Left colon (tissue), 2 donors: ENCODE measurements at regions not wholly inside any gene's neighbourhood (a gene's known extent, or its start where the extent isn't known, plus 50 kb on each side); places are given as distances from the start of the nearest gene placed in this dataset.
"Not testable (repeated sequence)": the region's sequence is repeated elsewhere in the genome, so short reads cannot be mapped to it uniquely, and the experiment has no call there.

Experiments
- ATAC-seq: fragments of 200-7000 bp; cut with Tn5 transposase; one replicate; pipeline ENCODE4 v1.9.1; 2020; ENCODE audit warnings: mild to moderate bottlenecking, moderate library complexity
- DNase-seq, 2 donors: peaks; one replicate each; pipeline ENCODE4 v3.0.0-alpha.2; 2020
- intact Hi-C, 2 donors: fragments of 100-400 bp; cut with DNase I in 1 of 2; cut with micrococcal nuclease in 1 of 2; formaldehyde crosslinking; loops; one replicate each; pipeline versions ENCODE4 v1.11.2 to v1.14.0; 2022; cut with DNase I, micrococcal nuclease
- donor health status: DM: no; HTN: no; CAD: no.
- donor health status: DM: yes; HTN: yes; CAD: no.

DNA sequence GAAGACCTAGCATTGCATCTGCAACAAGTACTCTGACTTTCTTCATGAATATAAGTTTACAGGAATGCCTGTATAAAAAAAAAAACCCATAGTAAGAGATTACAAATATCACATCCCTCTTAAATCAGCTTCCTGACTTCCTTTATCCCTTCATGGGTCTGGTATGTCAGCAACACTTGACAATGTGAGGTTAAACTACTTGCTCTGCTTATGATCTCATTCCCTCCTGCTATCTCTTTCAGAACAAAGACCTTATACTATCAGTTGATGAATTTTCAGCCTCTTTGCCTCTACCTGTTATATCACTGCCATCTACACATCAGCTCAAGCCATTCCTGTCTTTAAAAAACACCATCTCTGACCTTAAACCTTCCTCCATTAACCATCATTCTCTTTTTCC lies 130.9 kb upstream of the SAMSN1 start:
- ATAC-seq = no peak
- intact Hi-C loops = no loop called here
- DNase-seq = no peak

DNA sequence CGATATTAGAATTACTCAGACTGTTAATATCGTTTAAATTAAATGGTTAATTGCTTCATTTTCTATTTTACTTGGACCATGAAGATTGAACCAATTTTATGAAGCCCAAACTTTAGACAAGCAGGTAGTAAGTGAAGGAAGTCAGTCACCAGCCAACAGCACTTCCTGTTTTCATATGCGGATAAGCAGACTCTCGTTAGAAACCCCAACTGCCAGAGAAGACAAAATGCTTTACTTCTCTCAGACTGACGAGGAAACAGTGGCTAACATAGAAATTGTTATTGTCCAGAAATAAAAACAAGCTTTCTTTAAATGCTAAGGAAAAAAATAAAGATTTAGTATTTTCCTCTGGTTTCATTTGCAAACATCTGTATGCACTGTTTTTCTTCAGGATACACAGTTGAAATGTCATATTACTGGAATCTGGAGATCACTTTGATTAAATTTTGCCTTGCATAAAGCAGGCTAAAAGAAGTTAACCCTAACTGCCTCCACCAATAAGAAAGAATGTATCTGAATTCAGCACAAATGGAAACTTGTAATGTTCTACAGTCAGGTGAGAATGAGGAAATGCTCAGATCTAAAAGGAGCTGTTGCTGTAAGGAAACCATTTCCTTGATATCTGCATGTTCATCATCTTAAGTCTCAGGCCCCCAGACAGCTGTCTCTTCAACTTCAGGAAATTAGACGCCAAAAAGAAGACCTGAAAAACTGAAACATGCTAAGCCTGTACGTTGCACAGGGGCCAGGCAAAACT lies 129.8 kb upstream of the SAMSN1 start:
- intact Hi-C loops = no loop called here
- DNase-seq (no peak), ATAC-seq (peak; percentile 21)

DNA sequence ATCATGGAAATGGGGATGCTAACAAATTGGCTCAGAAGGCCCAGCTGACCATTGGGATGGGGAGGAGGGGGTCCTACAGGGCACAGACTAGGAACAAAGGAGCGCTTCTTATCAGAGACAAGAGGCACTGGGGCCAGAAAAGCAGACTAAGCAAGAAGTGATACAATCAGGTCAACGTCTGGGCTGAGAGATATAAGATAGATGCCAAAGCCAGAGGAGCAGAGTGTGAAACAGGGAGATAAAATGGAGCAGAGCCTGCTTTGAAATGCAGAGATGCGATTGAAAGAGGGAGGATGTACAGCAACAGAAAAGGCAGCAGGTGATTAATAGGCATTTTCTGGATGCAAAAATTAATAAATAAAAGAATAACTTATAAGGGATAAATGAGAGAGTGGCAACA lies 127.5 kb upstream of the SAMSN1 start:
- DNase-seq (no peak), ATAC-seq (no peak)
- intact Hi-C loops = no loop called here

DNA sequence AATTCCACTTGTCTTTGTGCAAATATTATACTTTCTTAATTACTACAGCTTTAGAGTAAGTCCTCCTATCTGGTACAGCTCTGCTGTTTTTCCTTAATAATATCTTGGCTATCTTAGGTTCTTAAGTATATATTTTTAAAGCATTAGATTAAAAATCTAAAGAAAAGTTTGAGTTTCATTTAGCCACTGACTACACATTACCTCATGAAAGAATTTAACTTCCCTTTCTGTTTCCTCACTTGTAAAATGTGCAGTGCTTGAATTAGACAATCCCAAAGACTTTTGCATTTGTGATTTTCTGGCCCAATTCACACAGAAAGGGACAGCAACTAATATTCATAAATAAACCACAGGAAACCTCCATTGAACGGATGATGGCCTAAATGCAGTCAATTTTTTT lies 126.4 kb upstream of the SAMSN1 start:
- ATAC-seq (no peak), DNase-seq (no peak)
- intact Hi-C loops = no loop called here

DNA sequence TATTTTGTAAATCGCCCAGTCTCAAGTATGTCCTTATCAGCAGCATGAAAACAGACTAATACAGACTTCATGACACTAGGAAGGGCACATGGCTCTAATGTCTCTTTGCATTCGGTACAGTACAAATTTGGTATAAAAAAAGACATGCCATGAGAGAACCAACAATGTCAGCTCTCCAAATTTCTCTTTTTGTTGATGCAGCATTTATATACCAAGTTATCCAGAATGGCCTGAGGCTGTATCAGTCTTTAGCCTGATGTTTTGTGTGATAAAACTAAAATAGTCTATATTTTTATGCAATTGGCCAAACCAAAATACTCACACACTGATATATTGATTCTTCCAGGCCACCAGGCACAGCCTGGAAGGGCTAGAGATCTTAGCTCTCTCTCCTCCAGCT lies 124.3 kb upstream of the SAMSN1 start:
- DNase-seq (no peak), ATAC-seq (no peak)
- intact Hi-C loops = no loop called here

DNA sequence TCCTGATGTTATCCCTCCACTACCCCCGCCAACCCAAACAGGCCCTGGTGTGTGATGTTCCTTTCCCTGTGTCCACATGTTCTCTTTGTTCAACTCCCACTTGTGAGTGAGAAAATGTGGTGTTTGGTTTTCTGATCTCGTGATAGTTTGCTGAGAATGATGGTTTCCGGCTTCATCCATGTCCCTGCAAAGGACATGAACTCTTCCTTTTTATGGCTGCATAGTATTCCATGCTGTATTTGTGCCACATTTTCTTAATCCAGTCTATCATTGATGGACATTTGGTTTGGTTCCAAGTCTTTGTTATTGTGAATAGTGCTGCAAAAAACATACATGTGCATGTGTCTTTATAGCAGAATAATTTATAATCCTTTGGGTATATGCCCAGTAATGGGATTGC lies 123.0 kb upstream of the SAMSN1 start:
- ATAC-seq, intact Hi-C loops: not testable (repeated sequence)

DNA sequence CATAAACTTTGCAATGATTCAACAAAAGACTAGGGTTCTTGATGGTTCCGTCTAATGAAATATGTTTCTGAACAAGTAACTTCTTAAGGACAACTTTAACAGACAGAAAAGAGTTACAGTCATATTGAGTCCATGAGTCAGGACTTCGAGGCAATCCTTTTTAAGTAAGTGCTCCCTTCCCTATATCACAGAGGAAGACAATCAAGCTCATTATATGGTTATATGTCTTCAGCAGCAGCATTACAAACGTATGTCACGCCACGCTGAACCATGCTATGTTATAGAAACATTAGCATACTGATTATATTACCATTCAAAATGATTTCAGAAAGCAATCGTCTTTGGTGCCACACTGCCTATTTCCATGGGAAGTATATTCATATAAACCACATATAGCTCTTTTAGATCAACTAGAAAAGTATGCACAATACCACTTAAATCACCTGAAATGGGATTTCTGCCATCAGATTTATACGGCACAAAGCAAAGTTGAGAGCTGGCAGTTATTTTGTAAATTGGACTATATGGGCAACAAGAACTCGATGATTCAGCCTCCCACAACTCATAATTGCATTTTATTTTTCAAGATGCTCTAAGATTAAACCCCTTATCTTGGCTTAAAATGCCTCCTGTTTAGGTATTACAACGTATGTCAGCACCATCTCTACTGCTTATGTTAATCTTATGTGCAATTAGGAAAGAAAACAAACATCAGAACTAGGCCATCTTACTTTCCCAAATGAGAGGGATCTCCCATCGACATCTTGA lies 111.3 kb upstream of the SAMSN1 start:
- intact Hi-C loops = no loop called here
- ATAC-seq (no peak), DNase-seq (no peak)

More for the DNA sequence above, 123.0 kb upstream of the SAMSN1 start:
- not testable (repeated sequence) for DNase-seq

DNA sequence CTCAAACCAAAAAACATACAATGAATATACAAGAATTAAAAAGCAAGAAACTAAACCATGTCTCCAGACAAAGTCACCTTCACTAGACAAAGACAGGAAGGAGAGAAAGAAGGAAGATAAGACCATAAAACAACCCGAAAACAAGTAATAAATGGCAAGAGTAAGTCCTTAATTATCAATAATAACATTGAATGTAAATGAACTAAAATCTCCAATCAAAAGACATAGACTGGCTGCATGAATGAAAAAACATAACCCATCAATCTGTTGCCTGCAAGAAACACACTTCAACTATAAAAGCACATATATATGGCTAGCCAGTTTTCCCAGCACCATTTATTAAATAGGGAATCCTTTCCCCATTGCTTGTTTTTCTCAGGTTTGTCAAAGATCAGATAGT lies 100.8 kb upstream of the SAMSN1 start:
- intact Hi-C loops = no loop called here
- no peak for DNase-seq
- ATAC-seq = no peak

DNA sequence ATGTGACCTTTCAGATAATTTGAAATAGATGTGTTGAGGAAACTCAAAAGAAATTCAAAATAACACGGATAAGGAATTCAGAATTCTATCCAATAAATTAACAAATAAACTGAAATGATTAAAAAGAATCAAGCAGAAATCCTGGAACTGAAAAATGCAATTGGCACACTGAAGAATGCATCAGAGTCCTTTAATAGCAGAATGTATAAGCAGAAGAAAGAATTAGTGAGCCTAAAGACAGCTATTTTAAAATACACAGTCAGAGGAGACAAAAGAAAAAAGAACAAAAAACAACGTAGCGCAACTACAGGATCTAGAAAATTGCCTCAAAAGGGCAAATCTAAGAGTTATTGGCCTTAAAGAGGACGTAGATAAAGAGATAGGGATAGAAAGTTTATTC lies 99.6 kb upstream of the SAMSN1 start:
- intact Hi-C loops = no loop called here
- DNase-seq = no peak

DNA sequence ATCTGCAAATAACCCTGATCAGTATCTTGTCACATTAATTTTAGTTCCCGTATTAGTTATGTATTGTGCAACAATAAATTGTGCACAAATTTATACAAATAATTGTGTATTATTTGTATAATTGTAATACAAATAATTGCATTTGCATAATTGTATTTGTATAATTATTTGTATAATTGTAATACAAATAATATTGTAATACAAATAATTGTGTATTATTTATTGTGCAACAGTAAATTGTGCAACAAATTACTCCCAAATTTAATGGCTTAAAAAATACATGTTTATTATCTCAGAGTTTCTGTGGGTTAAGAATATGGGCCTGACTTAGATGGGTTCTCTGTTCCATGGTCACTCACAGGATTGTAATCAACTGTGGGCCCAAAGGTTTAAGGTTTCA lies 86.2 kb upstream of the SAMSN1 start:
- intact Hi-C loops = no loop called here
- no peak for ATAC-seq
- DNase-seq = no peak

More for the DNA sequence above, 99.6 kb upstream of the SAMSN1 start:
- ATAC-seq = no peak

DNA sequence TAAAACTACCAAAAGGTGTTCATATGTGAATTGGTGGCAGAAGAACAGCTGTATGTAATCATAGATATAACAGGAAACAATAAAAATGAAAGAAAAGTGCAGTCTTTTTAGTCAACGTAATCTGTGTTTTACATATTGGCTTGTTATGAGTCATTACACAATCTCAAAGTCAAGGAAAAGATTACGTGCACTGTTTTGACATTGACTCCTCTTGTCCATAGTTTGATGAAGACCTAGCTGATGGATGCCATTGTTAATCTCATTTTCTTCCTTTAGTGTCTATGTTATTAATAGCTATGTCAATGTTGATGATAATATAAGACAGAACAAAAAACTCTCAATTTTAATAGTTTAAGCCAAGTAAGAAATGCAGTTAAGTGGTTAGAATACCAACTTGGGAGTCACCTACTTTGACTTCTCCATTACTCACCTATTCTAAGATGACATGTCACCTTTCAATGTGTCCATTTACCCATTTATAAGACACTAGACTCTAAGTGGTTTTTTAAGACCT lies 84.5 kb upstream of the SAMSN1 start:
- DNase-seq (no peak), ATAC-seq (peak; percentile 44)
- intact Hi-C loops = no loop called here

DNA sequence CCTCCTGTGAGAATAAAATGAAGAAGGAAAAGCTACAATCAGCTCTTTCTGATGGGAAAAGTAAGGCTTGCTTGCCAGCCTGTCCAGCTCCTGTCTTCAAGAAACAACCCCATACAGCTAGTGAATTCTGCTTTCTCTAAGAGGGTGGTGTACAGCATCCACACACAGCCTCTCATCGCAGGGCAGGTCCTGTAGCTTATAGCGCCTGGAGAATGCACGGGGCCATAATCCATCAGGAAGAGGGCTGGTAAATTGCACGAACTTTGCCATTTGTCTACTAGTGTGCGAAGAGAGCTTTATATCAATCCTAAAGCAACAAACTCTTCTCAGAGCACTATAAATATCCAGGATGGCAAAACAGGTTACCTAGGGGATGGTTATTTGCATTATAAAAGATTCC lies 83.3 kb upstream of the SAMSN1 start:
- no peak for DNase-seq
- no peak for ATAC-seq
- intact Hi-C loops = no loop called here

DNA sequence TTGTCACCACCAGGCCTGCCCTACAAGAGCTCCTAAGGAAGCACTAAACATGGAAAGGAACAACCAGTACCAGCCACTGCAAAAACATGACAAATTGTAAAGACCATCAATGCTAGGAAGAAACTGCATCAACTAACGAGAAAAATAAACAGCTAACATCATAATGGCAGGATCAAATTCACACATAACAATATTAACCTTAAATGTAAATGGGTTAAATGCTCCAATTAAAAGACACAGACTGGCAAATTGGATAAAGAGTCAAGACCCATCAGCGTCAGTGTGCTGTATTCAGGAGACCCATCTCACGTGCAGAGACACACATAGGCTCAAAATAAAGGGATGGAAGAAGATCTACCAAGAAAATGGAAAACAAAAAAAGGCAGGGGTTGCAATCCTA lies 77.0 kb upstream of the SAMSN1 start:
- intact Hi-C loops, DNase-seq, ATAC-seq: not testable (repeated sequence)

DNA sequence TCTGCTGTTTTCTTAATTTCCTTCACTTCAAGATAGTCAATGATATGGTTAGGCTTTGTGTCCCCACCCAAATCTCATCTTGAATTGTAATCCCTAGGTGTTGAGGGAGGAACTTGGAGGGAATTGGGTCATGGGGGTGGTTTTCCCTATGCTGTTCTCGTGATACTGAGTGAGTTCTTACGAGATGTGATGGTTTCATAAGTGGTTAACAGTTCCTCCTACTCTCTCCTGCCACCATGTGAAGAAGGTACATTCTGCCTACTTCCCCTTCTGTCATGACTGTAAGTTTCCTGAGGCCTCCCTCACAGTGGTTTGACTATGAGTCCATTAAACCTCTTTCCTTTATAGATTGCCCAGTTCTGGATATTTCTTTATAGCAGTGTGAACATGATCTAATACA lies 74.0 kb upstream of the SAMSN1 start:
- intact Hi-C loops = no loop called here
- DNase-seq = no peak
- no peak for ATAC-seq

DNA sequence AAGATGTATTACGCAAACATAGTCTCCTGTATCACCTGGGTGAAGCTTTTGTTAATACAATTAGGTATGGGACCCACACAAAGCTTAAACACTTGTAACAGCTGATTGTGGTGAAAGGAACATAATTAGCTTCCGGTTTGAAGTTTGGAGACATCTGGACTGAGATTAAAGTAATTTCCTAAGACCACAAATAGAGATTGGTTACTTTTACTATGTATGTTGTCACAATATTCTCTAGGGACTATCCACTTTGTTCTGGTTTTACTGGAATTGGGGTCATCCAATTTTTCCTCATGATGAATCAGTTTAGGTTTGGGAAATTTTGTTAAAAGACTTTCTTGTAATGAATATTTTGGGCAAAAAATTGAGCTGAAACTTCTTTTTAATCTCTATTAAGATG lies 71.8 kb upstream of the SAMSN1 start:
- DNase-seq = no peak
- ATAC-seq = no peak
- intact Hi-C loops = no loop called here

DNA sequence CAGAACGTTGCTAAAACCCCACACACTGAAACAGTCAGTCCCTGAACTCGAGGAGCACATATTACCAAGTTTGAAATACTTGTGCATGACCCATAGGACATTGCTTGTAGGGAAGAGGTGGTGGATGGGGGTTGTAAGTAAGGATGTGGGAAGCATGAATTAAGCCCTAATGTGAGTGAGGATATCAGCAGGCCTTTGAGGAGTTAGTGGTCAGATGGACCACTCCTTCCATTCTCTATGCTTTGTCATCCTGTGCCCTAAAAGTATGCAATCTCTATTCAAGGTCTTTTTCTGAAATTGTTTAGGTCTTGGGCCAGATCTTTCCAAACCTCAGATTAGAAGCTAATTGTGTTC lies 70.9 kb upstream of the SAMSN1 start:
- no peak for ATAC-seq
- DNase-seq = no peak
- intact Hi-C loops = no loop called here

DNA sequence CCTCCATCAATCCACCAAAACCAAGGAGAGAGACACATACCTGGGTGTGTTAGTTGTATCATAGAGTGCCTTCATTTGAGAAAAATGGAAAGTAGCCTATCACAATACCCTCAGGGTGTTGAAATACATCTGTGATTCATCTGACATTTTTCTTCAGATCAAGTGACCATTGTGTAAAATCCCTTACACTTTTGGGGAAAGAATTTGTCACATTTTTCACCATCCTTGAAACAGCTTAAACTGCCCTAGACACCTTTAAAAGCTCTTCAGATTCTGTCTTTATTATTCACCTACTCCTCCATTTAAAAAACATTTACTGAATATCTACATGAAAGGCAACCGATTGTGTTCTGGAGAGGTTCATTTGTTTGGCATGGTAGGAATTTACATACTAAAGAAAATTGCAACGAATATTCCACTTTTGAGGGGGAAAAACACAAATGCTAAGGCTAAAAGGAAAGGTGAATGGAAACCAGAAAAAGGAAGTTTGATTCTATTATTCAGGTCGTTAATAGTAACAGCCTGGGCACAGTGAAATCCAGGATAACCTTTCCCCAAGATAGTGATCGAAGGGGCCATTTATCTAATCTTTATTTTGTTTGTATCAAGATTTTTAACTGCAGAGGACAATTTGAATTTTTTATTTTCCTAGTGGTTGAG lies 70.4 kb upstream of the SAMSN1 start:
- DNase-seq (no peak), ATAC-seq (no peak)
- intact Hi-C loops = no loop called here

DNA sequence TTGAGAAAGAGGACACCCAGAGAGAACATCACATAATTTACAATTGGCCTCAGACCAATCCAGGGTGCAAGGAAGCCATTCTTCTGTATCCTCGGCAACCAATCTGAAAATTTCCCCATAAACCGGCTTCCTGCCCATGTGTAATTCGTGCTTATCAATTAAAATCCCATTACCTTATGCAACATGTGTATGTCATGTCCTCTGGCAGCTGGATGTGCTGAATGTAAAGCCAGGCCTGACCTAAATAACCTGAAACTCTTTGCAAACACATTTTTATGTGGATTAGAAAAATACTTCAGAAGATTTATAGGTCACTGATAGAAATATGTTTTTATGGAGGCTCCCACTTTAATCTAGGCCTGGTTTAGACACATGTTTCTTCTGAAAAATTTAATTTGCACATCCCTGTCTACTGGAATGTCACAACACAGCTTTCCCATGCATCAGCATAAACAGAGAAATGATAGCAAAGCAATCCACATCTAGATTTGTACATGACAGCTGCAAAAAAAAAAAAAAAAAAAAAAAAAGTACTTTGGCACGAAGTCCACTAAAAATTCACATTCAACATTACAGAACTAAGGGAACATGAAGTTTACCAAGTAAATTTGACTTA lies 69.4 kb upstream of the SAMSN1 start:
- ATAC-seq (no peak), DNase-seq (no peak)
- intact Hi-C loops = no loop called here

DNA sequence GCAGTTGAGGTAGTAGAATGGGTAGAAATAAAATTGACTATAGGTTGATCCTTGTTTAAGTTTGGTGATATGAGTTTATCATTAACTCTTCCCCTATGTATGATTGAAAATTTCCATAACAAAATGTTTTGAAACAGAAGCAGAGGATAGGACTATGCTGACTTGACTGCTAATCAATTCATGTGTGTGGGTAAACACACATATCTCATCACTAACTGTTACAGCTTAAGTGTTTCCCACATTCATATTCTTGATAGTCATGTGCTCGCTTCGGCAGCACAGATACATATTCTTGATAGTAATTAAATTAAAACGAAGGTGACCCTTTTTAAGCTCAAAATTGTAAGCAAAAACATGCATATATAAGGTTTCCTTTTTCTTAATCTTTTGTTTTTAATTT lies 68.2 kb upstream of the SAMSN1 start:
- DNase-seq (no peak), ATAC-seq (no peak)
- intact Hi-C loops = no loop called here
